HG02943 (cell line): ENCODE measurements at regions not wholly inside any gene's neighbourhood (a gene's known extent, or its start where the extent isn't known, plus 50 kb on each side); places are given as distances from the start of the nearest gene placed in this dataset.

Experiments used
- ATAC-seq: cut with Tn5 transposase; IDR thresholded peaks from one replicate; pipeline ENCODE4 v1.9.1; 2021; ENCODE audit warnings: mild to moderate bottlenecking, low read depth, moderate library complexity; ENCODE audit not compliant: unreplicated experiment

DNA sequence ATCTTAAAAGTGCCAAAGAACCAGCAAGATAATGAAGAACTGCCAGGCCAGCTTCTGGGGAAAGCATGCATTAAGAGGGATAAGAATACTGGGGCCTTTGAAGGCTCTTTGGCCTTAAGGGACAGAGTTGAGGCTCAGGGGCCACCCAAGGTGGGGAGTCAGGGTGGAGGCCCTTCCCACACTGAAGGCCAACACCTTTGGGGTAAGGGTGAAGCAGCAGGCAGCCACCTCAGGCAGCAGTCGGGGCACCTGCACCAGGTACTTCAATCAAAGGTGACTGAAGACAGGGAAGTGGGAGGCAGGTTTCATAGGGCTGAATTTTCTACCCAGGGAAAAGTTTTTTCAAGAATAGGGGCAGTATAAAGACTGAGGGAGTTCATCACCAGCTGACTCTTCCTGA is 87.7 kb upstream of the KLF13 start:
- ATAC-seq, result no peak

DNA sequence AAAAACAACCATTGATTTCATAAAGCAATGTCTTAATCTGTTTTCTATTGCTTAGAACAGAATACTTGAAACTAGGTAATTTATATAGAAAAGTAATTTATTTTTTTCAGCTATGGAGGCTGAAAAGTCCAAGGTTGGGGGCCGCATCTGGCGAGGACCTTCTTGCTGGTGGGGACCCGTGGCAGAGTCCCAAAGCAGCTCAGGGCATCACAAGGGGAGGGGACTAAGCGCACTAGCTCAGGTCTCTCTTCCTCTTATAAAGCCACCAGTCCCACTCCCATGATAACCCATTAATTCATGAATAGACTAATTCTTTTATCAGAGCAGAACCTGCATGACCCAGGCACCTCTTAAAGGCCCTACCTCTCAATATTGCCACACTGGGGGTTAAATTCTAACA is 87.2 kb upstream of the KLF13 start:
- no peak for ATAC-seq

DNA sequence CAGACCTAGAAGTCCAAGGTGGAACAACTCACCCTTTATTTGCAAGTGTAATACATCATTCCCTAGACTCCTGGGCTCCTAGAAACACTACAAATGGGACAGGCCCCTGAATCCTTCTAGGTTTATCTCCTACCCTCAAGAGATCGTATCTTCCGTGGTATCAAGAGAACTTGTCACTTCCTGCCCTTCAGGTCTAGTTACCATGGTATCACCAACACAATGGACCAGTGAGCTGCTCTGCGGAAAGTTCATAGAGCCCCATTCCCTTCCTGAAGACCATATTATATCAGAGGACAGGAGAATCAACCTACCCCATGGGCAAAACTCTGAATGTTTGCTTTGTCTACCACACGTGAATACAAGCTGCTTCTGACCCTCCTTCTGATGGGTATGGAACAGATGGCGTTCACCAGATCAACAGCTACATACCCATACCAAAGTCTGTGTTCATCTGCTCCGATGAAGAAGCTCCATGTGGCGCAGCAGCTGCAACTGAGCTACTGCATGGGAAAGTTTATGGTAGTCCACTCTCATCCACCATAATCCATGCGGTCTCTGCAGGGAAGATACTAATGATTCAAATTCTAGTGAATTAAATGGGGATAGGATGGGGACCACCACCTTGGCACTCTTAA is 84.6 kb upstream of the KLF13 start:
- ATAC-seq, result no peak

DNA sequence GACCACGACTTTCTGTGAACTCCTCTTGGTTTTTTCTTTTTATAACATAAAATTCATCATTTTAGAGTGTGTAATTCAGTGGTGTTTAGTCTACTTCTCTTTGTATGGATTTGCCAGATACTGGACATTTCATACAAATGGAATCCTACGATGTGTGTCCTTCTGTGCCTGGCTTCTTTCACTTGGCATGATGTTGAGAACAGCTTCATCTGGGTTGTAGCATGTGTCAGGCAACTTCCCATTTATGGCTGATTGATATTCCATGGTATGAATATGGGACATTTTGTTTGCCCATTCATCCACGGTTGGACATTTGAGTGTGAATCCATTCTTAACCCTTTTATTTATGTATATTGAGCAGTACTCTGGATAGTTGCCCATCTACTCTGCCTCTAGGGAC is 82.7 kb upstream of the KLF13 start:
- no peak for ATAC-seq

DNA sequence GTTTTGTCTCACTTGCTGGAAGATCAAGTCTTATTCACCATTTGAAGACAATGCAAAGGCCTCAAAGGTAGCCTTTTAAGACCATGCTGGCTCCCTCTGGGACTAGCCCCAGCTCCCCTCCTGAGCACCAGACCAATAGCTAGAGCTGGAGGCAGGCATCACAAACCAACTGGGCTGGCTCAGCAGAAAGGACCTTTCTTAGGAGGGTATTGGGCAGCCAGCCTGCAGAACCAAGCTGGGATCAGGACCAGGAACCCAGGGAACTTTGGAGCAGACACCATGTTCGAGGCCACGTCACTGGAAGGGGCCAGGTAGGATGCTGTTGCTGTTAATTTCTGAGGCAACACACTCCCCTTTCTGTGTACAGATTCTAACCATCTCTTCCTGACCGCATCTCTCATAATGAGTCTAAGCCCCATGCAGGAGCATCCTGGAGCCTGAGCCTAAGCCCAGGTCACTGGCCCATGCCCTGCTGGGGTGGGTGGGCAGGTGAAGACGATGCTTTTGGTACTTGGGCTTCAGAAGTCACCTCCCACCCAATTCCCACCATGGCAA is 81.4 kb upstream of the KLF13 start:
- no peak for ATAC-seq

DNA sequence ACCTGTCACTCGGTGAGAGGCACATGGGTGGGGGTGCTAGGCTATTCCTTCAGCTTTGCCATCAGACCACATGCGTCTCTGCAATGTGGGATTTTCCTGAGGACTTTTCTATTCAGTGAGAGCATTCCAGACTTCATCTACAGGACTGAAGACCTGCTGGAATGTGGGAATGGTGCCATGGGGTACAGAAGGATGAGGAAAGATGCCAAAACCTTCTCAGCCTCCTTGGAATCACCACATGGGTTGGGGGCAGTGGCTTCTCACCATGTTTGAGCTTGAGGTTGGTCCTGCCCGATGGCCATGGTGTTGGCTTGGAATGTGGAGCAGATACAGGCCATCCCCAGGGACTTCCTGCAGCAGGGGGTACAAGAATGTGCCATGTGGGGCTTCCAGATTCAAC is 80.9 kb upstream of the KLF13 start:
- no peak for ATAC-seq

DNA sequence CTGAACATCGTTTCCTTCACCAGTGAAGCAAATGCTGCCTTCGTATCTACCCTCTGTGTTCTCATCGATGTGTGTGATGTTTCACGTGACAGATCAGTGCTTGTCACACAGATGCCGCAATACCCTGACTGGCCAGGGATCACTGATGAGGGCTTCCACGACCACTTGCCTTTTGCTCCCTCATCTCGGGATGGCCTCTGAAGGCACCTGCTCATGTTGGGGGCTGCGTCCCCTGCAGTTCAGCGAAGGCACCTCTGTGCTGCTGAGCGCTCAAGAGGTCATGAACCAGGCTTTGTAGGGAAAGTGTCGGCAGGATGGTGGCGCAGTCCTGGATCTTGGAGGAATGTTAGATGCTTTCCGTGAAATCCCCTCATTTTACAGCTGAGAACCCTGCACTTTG is 79.2 kb upstream of the KLF13 start:
- ATAC-seq, result no peak

DNA sequence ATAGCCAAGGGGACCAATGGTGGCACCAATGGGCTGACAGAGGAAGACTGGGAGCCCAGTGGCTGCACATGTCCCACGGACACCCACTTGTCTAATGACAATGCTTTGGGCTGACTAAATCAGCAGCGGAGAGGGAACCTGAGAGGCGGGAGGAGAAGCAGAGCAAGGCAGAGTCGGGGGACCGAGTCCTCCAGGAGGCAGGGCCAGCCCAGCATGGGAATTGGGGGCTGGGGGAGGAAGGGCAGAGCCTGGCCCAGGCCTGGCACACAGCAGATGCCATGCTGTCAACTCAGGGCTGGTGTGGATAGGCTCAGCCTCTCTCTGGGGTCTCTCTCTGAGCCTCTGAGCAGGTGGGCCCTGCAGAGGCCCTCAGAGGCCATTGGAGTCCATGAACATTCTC is 78.4 kb upstream of the KLF13 start:
- ATAC-seq, result no peak

DNA sequence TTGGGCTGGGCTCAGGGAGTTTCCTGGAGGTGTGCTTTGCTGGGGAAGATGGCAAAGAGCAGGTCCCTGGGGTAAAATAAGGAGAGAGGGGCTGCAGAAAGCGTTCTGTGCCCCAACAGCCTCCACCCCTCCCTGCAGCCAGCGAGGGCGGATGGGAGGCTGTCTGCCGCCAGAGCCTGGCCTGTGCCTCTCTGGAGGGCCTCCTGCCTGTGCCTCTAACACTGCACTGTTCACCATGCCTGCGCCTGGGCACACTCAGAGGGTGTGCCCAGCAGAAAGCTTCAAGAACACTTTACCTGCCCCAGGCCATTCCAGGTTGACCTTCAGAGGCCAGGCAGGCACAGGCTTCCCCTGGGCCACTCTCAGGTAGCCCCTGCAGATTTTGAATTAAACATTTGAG is 77.7 kb upstream of the KLF13 start:
- no peak for ATAC-seq

DNA sequence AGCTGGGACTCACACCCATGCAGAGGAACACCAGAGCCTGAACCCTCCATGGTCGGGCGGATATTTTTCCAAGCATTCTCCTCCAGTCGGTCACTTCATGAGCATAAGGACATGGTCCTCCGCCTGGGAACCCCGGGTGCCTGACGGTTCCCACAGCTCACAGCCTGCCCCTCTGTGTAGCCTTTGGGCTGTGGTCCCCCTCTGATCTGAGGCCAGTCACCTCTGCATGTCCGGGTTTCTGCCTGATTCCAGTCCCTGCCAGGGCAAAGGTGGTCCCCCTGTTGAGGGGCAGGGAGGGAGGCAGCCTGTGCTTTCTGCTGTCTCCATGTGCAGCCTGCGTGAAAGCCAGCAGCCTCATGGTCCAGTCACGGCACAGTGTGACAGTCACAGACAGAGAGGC is 76.6 kb upstream of the KLF13 start:
- no peak for ATAC-seq

DNA sequence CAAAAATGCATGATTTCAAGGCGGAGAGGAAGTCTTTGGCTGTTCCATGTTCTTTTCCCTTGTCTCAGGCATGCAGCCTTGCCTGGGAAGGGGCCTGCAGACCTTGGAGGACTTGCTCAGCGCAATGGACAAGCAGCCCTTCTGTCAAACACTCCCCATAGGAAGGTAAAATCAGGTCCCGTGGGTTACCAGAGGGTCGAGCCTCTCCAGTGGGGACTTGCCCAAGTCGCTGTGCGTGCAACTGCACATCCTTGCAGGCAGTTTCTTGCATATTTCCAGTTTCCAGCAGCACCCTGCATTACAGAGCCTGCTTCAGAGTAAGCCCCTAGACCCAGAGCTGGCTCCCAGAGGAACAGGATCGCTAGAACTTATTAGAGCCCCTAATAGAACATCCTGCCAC is 75.5 kb upstream of the KLF13 start:
- ATAC-seq, result no peak

DNA sequence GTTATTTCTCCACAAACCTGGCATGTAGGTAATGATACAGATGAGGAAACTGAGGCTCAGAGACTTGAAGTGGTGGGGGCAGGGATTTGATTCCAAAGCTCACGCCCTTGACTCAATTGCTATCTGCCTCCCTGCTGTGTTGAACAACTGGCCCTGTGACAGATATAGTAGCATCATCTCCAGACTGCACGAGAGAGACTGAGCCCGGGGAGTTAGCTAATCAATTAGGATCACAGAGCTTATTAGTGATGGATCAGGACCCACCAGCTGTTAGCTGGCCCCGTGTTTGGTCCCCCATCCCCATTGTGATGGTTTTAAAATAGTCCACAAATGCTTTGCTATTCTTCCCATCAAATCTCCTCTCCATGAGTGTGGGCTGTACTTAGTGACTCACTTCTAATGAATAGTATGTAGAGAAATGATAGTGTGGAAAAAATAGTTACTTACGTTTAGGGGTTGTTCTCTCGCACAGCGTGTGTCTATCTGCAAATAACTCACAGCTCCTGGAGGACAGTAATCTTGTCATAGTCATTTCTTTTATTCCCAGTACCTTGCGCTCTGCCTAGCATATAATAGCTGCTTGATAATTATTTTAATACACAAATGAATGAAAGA is 74.4 kb upstream of the KLF13 start:
- ATAC-seq, result no peak

DNA sequence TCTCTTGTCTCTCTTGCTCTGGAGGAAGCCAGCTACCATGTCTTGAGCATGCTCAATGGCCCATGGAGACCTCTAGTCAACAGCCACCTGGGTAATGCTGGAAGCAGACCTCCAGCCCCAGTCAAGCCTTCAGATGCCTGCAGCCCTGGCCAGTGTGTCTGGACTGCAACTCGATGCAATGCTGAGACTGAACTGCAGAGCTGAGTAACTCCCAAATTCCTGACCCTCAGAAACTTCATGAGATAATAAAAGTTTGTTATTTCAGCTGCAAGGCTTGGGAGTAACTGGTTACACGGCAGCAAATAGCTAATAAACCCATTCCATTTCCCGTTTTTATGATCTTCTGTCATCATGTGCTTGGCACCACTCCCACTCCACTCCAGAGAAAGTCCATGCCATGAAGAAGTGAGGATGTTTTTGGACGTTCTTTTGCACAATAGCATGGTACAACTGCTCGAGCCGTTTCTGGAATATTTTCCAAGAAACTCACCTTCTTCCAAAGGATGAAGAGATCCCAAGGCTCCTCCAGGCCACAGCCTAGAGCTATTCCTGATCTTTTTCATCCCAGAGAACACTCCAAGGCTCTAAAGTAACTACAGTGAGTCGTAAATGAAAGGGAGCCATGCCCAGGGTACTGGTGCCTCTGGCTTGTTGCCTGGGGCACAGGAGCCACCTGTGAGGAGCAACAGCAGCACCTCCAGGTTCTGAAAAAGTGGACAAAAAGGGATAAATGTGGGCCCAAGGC is 72.0 kb upstream of the KLF13 start:
- ATAC-seq, result no peak

DNA sequence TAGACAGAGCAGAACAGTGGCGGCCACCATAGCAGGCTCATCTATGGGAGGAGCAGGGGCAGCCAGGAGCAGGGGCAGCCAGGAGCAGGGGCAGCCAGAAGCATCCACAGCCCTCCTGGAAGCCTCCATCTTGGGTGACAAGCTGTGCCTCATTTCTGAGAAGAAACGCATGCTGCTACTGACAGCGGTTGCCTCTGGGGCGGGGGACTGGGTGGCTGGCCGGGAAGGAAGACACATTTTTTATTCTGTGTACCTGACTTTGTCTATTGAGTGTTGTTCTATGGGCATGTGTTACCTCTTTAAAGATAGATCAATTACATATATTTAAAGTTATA is 71.5 kb upstream of the KLF13 start:
- ATAC-seq, result no peak

DNA sequence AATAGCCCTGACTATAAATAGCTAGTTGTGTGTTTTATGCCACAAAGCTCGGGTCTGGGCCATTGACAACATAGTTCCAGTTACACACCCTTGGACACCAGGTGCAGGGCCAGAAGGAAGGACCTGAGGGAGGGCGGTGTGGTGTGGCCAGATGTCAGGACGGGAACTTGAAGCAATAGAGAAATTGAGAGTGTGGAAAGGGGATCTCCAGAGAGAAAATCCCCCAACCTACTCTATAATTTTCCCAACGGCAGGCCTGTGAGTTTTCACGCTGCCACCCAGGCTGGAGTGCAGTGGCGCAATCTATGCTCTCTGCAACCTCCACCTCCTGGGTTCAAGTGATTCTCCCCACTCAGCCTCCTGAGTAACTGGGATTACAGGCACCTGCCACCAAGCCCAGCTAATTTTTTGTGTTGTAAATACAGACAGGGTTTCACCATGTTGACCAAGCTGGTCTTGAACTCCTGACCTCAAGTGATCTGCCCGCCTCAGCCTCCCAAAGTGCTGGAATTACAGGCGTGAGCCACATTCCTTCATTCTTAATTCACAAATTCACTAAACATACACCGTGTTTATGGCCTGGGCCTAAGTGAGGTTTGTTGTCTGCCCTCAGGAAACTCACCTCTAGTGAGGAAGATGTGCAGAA is 70.8 kb upstream of the KLF13 start:
- ATAC-seq, result no peak

DNA sequence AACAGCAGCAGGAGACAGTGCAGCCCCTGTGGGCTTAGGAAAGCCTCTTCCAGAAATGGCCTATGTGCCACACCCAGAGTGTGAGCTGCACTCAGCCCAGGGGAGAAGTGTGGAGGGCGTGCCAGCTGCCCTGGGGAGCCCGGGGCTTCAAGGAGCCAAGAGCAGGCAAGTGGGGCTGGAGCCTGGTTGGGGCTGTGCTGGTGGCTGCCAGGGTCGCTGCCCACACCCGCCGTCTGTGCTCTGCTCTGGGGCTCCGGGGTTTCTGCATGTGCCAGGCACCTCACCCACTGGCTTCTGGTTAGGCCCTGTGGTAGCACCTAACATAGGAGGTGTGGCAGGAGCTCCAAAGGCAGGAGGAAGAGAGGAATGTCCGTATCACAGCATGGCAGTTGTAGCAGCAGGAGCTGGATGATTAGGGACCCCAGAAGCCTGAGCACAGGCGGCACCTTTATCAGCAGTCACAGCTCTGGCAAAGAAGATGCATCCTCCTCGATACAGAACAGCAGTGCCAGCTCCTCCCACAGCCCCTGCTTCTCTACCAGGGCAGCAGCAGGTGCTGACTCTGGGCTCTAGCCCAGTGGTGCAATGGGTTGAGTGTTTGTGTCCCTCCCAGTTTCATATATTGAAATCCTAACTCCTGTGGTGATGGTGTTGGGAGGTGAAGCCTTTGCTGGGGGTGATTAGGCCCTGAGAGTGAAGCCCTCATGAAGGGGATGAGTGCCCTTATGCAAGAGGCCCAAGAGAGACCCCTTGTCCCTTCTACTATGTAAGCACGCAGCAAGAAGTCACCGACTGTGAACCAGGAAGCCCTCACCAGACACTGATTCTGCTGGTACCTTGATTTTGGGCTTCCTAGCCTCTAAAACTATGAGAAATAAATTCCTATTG is 70.0 kb upstream of the KLF13 start:
- no peak for ATAC-seq

DNA sequence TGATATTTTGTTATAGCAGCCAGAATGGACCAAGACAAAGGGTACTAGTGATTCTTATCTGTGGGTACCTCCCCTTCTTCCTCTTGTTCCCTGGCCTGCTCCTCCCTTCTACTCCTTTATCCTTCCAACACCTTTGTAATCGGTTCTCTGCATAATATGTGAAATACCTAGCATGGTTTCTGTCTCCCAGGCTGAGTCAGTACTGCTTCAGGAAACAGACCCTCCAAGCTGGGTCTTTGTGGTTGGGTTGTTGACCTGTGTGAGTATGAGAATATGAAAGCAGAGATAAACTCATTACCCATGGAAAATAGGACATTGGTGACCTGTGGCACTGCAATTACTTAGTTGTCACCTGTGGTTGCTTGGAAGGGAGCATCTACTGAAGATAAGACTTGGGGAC is 69.3 kb upstream of the KLF13 start:
- ATAC-seq, result no peak

DNA sequence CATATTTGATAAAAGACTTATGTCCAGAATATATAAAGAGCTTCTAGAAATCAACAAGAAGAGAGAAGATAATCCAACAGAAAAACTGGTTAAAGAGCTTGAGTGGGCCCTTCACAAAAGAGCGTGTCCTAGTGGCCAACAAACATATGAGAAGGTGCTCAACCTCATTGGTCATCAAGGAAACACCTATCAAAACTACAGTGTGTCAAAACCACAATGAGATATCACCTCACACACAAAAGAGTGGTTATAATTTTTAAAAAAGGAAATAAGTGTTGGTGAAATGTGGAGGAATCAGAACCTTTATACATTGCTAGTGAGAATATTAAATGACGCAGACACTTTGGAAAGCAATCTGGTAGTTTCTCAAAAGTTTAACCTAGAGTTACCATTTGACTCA is 68.4 kb upstream of the KLF13 start:
- ATAC-seq, result no peak

DNA sequence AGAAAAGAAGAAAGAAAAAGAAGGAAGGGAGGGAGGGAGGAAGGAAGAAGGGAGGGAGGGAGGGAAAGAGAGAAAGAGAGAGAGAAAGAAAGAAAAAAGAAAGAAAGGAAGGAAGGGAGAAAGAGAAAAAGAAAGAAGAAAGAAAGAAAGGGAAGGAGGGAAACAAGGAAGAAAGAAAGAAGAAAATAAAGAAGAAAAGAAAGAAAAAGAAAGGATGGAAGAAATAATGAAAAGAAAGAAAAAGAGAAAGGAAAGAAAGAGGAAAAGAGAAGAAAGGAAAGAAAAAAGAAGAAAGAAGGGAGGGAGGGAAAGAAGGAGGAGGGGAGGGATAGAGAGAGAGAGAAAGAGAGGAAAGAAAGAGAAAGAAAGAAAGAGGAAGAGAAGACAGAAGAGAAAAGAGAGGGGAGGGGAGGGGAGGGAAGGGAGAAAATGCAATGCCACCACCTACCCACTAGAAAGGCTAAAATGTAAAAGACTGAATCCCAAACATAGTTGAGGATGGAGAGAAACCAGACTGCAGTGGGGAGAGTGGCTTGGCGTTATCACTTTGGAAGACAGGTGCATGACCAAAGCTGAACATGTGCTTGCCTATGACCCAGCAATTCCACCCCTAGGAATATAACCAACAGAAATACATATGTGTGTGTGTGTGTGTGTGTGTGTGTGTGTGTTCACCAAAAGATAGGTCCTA is 66.9 kb upstream of the KLF13 start:
- ATAC-seq, result no peak
